Lower lobe of right lung (tissue), 2 donors: ENCODE measurements at regions not wholly inside any gene's neighbourhood (a gene's known extent, or its start where the extent isn't known, plus 50 kb on each side); places are given as distances from the start of the nearest gene placed in this dataset.

Experiments used
- ATAC-seq, 2 donors: fragments of 200-7000 bp; cut with Tn5 transposase; one replicate each; pipeline ENCODE4 v1.9.1; 2020 to 2022; ENCODE audit warnings: mild to moderate bottlenecking in 2 of 2, moderate library complexity in 2 of 2
- DNase-seq: peaks from one replicate; pipeline ENCODE4 v3.0.0-alpha.2; 2020
- H3K27ac ChIP-seq: fragments of 200-600 bp; one replicate; pipeline ENCODE4 v1.8.0; 2022
- H3K27me3 ChIP-seq: fragments of 200-600 bp; one replicate; pipeline ENCODE4 v1.8.0; 2022; ENCODE audit warnings: low read depth
- H3K36me3 ChIP-seq: fragments of 200-600 bp; one replicate; pipeline ENCODE4 v1.8.0; 2022; ENCODE audit warnings: mild to moderate bottlenecking
- H3K4me1 ChIP-seq: fragments of 200-600 bp; one replicate; pipeline ENCODE4 v1.8.0; 2022
- H3K4me3 ChIP-seq: fragments of 200-600 bp; one replicate; pipeline ENCODE4 v1.8.0; 2022; ENCODE audit warnings: mild to moderate bottlenecking
- H3K9me3 ChIP-seq: fragments of 200-600 bp; one replicate; pipeline ENCODE4 v1.8.0; 2022
- intact Hi-C: fragments of 100-400 bp; cut with DNase I; formaldehyde crosslinking; loops from one replicate; pipeline ENCODE4 v1.11.0; 2022
- TF ChIP-seq, protein P1 (sequence below): fragments of 200-600 bp; IDR thresholded peaks from one replicate; pipeline ENCODE4 v1.8.0; 2022; ENCODE audit warnings: antibody characterized with exemption, mild to moderate bottlenecking
- donor health status: DM: no; HTN: yes; CAD: no; lungs with severe emphysema.

DNA sequence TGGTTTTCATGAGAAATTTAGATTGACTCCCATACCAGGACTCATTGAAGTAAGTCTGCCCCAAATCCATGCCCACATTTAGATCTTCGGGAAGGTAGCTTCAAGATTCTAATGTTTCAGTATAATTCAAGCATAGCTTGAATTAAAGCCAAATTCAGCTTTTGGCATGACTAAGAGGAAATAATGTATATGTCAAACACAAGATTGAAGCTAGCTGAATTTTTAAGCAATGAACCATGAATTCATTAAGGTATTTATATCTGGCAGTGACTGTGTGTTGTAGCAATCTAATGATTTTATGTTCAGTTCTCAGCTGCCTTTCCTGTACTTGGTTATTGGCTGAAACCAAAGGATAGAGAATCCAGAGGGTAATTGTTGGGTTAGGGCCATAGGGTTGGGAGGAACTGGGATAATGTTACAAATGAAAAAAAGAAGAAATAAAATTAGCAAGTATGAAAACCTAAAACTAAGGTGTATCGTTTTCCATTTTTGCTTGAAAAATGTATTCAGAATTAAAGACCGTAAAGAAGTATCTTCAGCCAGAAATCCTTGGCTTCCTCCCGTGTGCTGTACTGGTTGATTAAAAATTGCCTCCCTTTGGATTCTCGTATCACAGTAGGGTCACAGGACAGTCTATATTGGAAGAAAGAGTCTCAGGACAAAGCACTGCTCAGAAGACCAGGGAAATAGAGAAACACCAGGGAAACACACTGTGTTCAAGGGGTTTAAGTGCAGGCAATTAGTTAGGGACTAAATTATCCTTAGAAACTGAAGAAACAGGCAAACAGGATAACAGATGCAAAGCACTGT, 119.0 kb upstream of the FN1 start:
- intact Hi-C loops = no loop called here
- Histone ChIP-seq H3K27me3 (no peaks in the 10 kb centered on the region), H3K27ac (no peak overlapping the region), H3K36me3 (no peaks in the 10 kb centered on the region), H3K4me3 (no peak overlapping the region), H3K9me3 (no peaks in the 10 kb centered on the region), H3K4me1 (no peaks in the 10 kb centered on the region)
- DNase-seq (no peak), ATAC-seq (no peak)
- TF ChIP-seq, protein P1, sequence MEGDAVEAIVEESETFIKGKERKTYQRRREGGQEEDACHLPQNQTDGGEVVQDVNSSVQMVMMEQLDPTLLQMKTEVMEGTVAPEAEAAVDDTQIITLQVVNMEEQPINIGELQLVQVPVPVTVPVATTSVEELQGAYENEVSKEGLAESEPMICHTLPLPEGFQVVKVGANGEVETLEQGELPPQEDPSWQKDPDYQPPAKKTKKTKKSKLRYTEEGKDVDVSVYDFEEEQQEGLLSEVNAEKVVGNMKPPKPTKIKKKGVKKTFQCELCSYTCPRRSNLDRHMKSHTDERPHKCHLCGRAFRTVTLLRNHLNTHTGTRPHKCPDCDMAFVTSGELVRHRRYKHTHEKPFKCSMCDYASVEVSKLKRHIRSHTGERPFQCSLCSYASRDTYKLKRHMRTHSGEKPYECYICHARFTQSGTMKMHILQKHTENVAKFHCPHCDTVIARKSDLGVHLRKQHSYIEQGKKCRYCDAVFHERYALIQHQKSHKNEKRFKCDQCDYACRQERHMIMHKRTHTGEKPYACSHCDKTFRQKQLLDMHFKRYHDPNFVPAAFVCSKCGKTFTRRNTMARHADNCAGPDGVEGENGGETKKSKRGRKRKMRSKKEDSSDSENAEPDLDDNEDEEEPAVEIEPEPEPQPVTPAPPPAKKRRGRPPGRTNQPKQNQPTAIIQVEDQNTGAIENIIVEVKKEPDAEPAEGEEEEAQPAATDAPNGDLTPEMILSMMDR = no peak

DNA sequence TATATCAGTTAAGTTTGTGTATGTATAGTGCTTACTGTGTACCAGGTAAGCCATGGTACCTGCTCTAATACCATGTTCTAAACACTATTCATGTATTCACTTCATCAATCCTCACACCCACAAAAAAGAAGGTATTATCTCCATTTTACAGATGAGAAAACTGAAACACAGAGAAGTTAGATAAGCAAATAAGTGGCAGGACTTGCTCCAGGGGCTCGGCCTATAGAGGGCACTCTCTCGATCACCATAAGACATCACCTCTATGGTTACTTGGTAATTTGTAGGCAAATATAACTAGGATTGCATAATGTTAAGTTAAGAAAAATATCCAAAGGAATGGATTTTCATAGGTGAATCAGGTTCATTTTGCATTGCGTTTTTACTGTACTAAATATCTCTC, 118.1 kb upstream of the FN1 start:
- ATAC-seq = no peak
- no peaks in the 10 kb centered on the region for H3K36me3 ChIP-seq
- no peaks in the 10 kb centered on the region for H3K9me3 ChIP-seq
- TF ChIP-seq, protein P1 = no peak
- H3K4me1 ChIP-seq = no peaks in the 10 kb centered on the region
- no peaks in the 10 kb centered on the region for H3K27me3 ChIP-seq
- intact Hi-C loops = no loop called here
- no peak overlapping the region for H3K4me3 ChIP-seq
- no peak for DNase-seq
- H3K27ac ChIP-seq = no peak overlapping the region

DNA sequence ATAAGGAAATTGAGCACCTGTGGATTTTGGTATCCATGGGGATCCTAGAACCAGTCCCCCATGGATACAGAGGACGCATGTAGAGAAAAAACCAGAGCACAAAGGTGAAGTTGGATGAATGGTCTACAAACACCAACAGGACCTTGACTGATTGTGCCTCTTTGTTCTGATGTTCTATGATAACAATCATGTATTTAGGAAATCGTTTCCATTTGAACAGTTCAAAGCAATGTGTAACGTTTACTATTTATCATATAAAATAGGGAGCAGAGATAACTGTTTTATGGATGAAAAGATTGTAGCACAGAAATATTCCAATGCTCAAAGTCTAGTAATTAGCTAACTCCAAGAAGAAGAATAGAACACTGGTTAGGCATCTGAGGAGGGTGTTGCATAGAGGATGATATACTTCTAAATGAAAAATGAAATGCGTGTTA, 116.3 kb upstream of the FN1 start:
- no peaks in the 10 kb centered on the region for H3K36me3 ChIP-seq
- H3K27ac ChIP-seq = no peak overlapping the region
- no peaks in the 10 kb centered on the region for H3K27me3 ChIP-seq
- ATAC-seq (no peak), DNase-seq (no peak)
- H3K4me3 ChIP-seq = no peak overlapping the region
- H3K9me3 ChIP-seq = no peaks in the 10 kb centered on the region
- no peaks in the 10 kb centered on the region for H3K4me1 ChIP-seq
- TF ChIP-seq, protein P1 = no peak
- intact Hi-C loops = no loop called here

DNA sequence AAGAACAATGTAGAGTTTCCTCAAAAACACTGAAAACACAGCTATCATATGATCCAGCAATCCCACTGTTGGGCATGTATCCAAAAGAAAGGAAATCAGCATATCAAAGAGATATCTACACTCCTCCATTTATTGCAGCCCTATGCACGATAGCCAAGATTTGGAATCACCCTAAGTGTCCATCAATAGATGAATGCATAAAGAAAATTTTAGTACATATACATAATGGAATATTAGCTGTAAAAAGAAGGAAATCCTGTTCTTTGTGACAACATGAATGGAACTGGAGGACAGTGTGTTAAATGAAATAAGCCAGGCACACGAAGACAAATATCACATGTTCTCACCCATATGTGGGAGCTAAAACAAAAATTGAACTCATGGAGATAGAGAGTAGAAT, 114.5 kb upstream of the FN1 start:
- intact Hi-C loops = no loop called here

DNA sequence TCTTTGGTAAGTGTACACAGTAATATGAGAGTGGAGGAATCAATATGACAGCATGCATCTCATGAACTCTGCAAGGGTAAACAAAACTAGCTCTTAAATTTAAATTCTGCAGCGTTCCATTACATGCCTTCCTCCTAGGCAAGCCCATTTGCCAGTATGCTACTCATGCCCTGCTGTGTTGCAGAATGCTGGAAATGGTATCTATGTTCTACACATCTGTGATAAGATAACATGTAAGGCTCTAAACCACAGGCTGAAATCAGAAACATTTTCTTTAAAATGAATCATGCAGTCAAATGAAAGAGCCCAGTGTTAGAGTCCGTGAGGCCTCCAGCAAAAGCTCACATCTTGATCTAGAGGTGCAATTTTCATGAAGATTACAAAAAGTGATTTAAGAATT, 112.8 kb upstream of the FN1 start:
- H3K27me3 ChIP-seq = no peaks in the 10 kb centered on the region
- DNase-seq (no peak), ATAC-seq (no peak)
- intact Hi-C loops = no loop called here
- H3K9me3 ChIP-seq = no peaks in the 10 kb centered on the region
- H3K4me1 ChIP-seq = no peaks in the 10 kb centered on the region
- no peak overlapping the region for H3K27ac ChIP-seq
- TF ChIP-seq, protein P1 = no peak
- H3K4me3 ChIP-seq = no peak overlapping the region
- H3K36me3 ChIP-seq = no peaks in the 10 kb centered on the region

More for the DNA sequence above, 114.5 kb upstream of the FN1 start:
- DNase-seq (no peak), ATAC-seq (no peak)
- Histone ChIP-seq H3K27me3 (no peaks in the 10 kb centered on the region), H3K9me3 (no peaks in the 10 kb centered on the region), H3K27ac (no peak overlapping the region), H3K36me3 (no peaks in the 10 kb centered on the region), H3K4me1 (no peaks in the 10 kb centered on the region), H3K4me3 (no peak overlapping the region)
- TF ChIP-seq, protein P1 = no peak
